GM12873 (cell line): ENCODE measurements at regions not wholly inside any gene's neighbourhood (a gene's known extent, or its start where the extent isn't known, plus 50 kb on each side); places are given as distances from the start of the nearest gene placed in this dataset.

Experiments
- TF ChIP-seq, protein P1 (sequence below): IDR thresholded peaks from 2 replicates; pipeline ENCODE4 v1.5.1; 2012; ENCODE audit warnings: low read depth, mild to moderate bottlenecking, moderate library complexity, low read length, control low read depth; ENCODE audit not compliant: insufficient read depth; ENCODE audit errors: missing control alignments

DNA sequence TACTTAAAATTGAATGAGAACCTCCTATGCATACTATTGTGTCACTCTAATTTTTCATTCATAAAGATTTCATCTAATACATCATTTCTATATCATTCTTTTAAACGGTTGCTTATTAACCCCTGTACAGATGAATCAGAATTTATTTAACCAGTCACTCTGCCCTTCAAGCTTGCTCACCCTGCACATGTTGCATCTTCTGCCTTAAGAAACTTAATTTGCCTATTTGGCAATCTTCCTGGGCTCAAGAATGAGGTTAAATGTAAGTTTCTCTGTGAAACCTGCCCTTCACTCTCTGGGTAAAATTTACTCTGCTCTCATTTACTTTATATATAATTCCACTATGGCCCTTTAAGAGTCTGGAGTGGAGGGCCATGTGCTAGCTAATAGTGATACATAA is 434.7 kb upstream of the ZNF608 start:
- TF ChIP-seq, protein P1, sequence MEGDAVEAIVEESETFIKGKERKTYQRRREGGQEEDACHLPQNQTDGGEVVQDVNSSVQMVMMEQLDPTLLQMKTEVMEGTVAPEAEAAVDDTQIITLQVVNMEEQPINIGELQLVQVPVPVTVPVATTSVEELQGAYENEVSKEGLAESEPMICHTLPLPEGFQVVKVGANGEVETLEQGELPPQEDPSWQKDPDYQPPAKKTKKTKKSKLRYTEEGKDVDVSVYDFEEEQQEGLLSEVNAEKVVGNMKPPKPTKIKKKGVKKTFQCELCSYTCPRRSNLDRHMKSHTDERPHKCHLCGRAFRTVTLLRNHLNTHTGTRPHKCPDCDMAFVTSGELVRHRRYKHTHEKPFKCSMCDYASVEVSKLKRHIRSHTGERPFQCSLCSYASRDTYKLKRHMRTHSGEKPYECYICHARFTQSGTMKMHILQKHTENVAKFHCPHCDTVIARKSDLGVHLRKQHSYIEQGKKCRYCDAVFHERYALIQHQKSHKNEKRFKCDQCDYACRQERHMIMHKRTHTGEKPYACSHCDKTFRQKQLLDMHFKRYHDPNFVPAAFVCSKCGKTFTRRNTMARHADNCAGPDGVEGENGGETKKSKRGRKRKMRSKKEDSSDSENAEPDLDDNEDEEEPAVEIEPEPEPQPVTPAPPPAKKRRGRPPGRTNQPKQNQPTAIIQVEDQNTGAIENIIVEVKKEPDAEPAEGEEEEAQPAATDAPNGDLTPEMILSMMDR, result no peak

DNA sequence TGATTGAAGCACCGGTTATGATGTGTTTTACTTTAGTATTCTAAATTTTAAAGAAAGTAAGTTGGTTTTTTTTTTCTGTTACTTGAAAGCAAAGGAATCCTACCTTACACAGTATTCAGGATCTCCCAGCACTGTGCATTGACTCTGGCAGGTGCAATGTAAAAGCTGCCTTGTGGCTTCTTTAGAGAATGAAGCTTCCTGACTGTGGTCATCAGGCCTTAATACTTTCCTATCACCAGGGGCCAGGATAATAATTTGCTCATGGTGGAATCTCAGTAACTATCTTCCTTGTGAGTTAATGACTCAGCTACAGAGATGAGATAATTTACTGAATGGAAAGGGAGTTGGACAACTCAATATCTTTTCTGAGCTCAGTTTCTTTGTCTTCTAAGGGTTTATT is 435.5 kb upstream of the ZNF608 start:
- TF ChIP-seq, protein P1, result no peak

- TF ChIP-seq, protein P1, result no peak
Measured at GRCh38 chr5:125185740-125186139, 439.3 kb upstream of the ZNF608 start.

GRCh38 chr5:125186911-125187375 is 440.5 kb upstream of the ZNF608 start:
- TF ChIP-seq, protein P1, result no peak

GRCh38 chr5:125189531-125189941 is 443.1 kb upstream of the ZNF608 start:
- TF ChIP-seq, protein P1, result no peak

- TF ChIP-seq, protein P1, result no peak
Measured at GRCh38 chr5:125190232-125191087, 444.0 kb upstream of the ZNF608 start.

DNA sequence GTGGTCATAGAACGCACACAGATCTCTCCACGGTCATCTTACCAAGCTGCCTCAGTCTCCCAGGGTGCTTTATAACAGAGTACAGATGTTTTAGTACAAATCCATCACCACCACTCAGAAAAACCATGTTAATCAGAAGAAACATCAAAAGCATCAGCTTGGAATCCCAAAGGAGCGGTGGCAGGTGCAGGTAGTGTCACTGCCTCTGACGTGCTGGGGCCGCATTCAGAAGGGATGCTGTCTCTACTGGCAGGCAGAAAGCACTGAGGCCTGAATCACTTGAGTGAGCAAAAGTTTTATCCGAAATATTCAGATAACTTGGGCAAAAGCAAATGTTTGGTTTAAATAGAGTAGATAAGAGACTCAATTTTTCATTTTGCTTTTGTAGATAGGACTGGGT is 448.4 kb upstream of the ZNF608 start:
- TF ChIP-seq, protein P1, result no peak
